ENCODE measurements at regions not wholly inside any gene's neighbourhood (a gene's known extent, or its start where the extent isn't known, plus 50 kb on each side); places are given as distances from the start of the nearest gene placed in this dataset.

DNA sequence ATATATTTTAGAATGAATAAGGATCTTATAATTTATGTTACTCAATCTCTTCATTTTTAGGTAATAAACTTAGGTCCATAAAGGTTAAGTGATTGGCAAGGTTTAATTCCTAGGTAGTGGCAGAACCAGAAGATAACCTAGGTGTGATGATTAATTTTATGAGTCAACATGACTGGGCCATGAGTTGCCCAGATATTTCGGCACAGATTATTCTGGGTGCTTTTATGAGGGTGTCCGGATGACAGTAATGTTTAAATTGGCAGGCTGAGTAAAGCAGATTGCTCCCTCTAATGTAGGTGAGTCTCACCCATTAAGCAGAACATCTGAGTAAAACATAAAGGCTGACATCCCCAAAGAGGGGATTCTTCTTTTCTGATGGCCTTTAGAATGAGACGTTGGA lies 1349.3 kb upstream of the CELF2 start:
- Histone ChIP-seq H3K27me3 (ENCODE audit: insufficient read depth, low read length) (no peaks in the 10 kb centered on the region), H4K20me1 (ENCODE audit: insufficient read depth) (no peaks in the 10 kb centered on the region), H3K9me2 (ENCODE audit: insufficient read depth) (no peaks in the 10 kb centered on the region), H3K4me1 (ENCODE audit: control insufficient read depth in 1 of 2, insufficient read depth in 2 of 2, low read length in 2 of 2) (no peaks in the 10 kb centered on the region), H3K79me2 (ENCODE audit: insufficient read depth, low read length) (no peaks in the 10 kb centered on the region), H3K36me3 (ENCODE audit: control insufficient read depth in 1 of 2, insufficient read depth in 2 of 2, low read length in 2 of 2) (no peaks in the 10 kb centered on the region), H2AFZ (ENCODE audit: low read depth, low read length, poor library complexity, severe bottlenecking) (no peak overlapping the region), H3K27ac (ENCODE audit: low read depth, low read length) (no peak overlapping the region), H3K4me2 (ENCODE audit: low read length) (no peak overlapping the region), H3K9ac (ENCODE audit: low read length) (no peak overlapping the region), H3K4me3 (replicated peaks in 1 of 2; ENCODE audit: low read depth in 1 of 2, low read length in 2 of 2) (no peak overlapping the region), H3K9me3 (ENCODE audit: control insufficient read depth in 1 of 2, insufficient read depth in 1 of 2, low read depth in 1 of 2, low read length in 2 of 2) (peaks cover 13 to 33% of the 10 kb centered on the region in 2 experiments; a peak in 2 of 4 replicates)
- ChIA-PET POLR2A (no interaction called here), RAD21 (ENCODE audit: low non-redundant PET in 1 of 2, low total read pairs in 2 of 2, uncharacterized antibody in 2 of 2, unreplicated experiment in 2 of 2) (no interaction called here), CTCF (no interaction called here)
- no peak for TF ChIP-seq MAX (IDR thresholded peaks at IDR 0.05)
- no peak for TF ChIP-seq SRF (IDR thresholded peaks at IDR 0.05; ENCODE audit: low read depth)
- TF ChIP-seq, protein P1, sequence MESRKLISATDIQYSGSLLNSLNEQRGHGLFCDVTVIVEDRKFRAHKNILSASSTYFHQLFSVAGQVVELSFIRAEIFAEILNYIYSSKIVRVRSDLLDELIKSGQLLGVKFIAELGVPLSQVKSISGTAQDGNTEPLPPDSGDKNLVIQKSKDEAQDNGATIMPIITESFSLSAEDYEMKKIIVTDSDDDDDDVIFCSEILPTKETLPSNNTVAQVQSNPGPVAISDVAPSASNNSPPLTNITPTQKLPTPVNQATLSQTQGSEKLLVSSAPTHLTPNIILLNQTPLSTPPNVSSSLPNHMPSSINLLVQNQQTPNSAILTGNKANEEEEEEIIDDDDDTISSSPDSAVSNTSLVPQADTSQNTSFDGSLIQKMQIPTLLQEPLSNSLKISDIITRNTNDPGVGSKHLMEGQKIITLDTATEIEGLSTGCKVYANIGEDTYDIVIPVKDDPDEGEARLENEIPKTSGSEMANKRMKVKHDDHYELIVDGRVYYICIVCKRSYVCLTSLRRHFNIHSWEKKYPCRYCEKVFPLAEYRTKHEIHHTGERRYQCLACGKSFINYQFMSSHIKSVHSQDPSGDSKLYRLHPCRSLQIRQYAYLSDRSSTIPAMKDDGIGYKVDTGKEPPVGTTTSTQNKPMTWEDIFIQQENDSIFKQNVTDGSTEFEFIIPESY (IDR thresholded peaks at IDR 0.05; ENCODE audit: extremely low read depth, insufficient replicate concordance, low read length) = no peak
- TF ChIP-seq JUND (IDR thresholded peaks at IDR 0.05) = no peak
- no peak for TF ChIP-seq CBX3 (IDR thresholded peaks at IDR 0.05; ENCODE audit: low read depth)
- TF ChIP-seq ELF1 (IDR thresholded peaks at IDR 0.05; ENCODE audit: borderline replicate concordance, low read depth) = no peak
- TF ChIP-seq SP1 (IDR thresholded peaks at IDR 0.05; ENCODE audit: low read depth) = no peak
- TF ChIP-seq, protein P2, sequence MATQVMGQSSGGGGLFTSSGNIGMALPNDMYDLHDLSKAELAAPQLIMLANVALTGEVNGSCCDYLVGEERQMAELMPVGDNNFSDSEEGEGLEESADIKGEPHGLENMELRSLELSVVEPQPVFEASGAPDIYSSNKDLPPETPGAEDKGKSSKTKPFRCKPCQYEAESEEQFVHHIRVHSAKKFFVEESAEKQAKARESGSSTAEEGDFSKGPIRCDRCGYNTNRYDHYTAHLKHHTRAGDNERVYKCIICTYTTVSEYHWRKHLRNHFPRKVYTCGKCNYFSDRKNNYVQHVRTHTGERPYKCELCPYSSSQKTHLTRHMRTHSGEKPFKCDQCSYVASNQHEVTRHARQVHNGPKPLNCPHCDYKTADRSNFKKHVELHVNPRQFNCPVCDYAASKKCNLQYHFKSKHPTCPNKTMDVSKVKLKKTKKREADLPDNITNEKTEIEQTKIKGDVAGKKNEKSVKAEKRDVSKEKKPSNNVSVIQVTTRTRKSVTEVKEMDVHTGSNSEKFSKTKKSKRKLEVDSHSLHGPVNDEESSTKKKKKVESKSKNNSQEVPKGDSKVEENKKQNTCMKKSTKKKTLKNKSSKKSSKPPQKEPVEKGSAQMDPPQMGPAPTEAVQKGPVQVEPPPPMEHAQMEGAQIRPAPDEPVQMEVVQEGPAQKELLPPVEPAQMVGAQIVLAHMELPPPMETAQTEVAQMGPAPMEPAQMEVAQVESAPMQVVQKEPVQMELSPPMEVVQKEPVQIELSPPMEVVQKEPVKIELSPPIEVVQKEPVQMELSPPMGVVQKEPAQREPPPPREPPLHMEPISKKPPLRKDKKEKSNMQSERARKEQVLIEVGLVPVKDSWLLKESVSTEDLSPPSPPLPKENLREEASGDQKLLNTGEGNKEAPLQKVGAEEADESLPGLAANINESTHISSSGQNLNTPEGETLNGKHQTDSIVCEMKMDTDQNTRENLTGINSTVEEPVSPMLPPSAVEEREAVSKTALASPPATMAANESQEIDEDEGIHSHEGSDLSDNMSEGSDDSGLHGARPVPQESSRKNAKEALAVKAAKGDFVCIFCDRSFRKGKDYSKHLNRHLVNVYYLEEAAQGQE (IDR thresholded peaks at IDR 0.05; ENCODE audit: low read depth) = no peak
- TF ChIP-seq TCF7L2 (IDR thresholded peaks at IDR 0.05; ENCODE audit: borderline replicate concordance, extremely low read depth, insufficient read depth, insufficient read length) = no peak
- no peak for TF ChIP-seq ZNF274 (IDR thresholded peaks at IDR 0.05; ENCODE audit: low read depth, low read length)
- TF ChIP-seq, protein P3, sequence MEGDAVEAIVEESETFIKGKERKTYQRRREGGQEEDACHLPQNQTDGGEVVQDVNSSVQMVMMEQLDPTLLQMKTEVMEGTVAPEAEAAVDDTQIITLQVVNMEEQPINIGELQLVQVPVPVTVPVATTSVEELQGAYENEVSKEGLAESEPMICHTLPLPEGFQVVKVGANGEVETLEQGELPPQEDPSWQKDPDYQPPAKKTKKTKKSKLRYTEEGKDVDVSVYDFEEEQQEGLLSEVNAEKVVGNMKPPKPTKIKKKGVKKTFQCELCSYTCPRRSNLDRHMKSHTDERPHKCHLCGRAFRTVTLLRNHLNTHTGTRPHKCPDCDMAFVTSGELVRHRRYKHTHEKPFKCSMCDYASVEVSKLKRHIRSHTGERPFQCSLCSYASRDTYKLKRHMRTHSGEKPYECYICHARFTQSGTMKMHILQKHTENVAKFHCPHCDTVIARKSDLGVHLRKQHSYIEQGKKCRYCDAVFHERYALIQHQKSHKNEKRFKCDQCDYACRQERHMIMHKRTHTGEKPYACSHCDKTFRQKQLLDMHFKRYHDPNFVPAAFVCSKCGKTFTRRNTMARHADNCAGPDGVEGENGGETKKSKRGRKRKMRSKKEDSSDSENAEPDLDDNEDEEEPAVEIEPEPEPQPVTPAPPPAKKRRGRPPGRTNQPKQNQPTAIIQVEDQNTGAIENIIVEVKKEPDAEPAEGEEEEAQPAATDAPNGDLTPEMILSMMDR (IDR thresholded peaks at IDR 0.05 in 2 of 3, conservative IDR thresholded peaks at IDR 0.05 in 1 of 3; ENCODE audit: borderline replicate concordance in 1 of 3, insufficient read depth in 1 of 3, low read depth in 2 of 3, low read length in 2 of 3) = no peak
- TF ChIP-seq EZH2phosphoT487 (IDR thresholded peaks at IDR 0.05; ENCODE audit: borderline replicate concordance) = no peak
- no peak for TF ChIP-seq FOSL1 (IDR thresholded peaks at IDR 0.05; ENCODE audit: low read depth)
- no peak for TF ChIP-seq EGR1 (IDR thresholded peaks at IDR 0.05; ENCODE audit: low read depth)
- TF ChIP-seq ZFX (IDR thresholded peaks at IDR 0.05) = no peak
- no peak for TF ChIP-seq EZH2 (IDR thresholded peaks at IDR 0.05)
- no peak for TF ChIP-seq YY1 (IDR thresholded peaks at IDR 0.05; ENCODE audit: extremely low read depth, insufficient replicate concordance, low read depth, low read length)
- TF ChIP-seq CEBPB (IDR thresholded peaks at IDR 0.05; ENCODE audit: low read depth) = no peak
- no peak for TF ChIP-seq POLR2A (IDR thresholded peaks at IDR 0.05; ENCODE audit: borderline replicate concordance, extremely low read depth, insufficient read depth, insufficient read length)
- intact Hi-C loops (cut with micrococcal nuclease) = no loop called here
- ATAC-seq (no peak), DNase-seq (ENCODE audit: low read depth, low spot score) (no peak)
- no TSS peak for BruUV-seq (replicated peaks)

All from HCT116 (cell line).